ENCODE measurements at regions not wholly inside any gene's neighbourhood (a gene's known extent, or its start where the extent isn't known, plus 50 kb on each side); places are given as distances from the start of the nearest gene placed in this dataset.

DNA sequence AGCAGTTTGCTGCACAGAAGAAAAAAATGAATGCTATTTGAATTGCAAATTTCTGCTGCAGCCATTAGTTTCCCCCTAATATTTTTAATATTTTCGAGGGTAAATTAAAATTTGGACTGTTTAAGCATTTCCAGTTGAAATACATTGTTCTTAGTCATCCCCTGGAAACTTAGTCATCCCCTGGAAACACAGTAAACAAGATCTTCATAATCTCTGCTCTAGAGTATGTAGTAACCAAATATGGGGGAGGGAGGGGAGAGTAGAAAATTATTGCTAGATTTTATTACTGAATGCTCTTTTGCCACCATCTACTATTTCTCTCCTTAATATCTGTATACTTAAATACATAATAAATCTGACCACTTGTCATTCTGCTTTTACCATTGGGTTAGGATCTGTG is 1053.3 kb downstream of the SORCS1 start:
- H3K4me3 ChIP-seq = no peak overlapping the region
- H3K27ac ChIP-seq = no peak overlapping the region
- no peaks in the 10 kb centered on the region for H3K4me1 ChIP-seq
- TF ChIP-seq, protein P1, sequence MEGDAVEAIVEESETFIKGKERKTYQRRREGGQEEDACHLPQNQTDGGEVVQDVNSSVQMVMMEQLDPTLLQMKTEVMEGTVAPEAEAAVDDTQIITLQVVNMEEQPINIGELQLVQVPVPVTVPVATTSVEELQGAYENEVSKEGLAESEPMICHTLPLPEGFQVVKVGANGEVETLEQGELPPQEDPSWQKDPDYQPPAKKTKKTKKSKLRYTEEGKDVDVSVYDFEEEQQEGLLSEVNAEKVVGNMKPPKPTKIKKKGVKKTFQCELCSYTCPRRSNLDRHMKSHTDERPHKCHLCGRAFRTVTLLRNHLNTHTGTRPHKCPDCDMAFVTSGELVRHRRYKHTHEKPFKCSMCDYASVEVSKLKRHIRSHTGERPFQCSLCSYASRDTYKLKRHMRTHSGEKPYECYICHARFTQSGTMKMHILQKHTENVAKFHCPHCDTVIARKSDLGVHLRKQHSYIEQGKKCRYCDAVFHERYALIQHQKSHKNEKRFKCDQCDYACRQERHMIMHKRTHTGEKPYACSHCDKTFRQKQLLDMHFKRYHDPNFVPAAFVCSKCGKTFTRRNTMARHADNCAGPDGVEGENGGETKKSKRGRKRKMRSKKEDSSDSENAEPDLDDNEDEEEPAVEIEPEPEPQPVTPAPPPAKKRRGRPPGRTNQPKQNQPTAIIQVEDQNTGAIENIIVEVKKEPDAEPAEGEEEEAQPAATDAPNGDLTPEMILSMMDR (IDR thresholded peaks at IDR 0.05) = no peak
- TF ChIP-seq POLR2A (IDR thresholded peaks at IDR 0.05) (no peak), POLR2AphosphoS5 (IDR thresholded peaks at IDR 0.05) (no peak), EP300 (IDR thresholded peaks at IDR 0.05) (no peak)
- H3K9me3 ChIP-seq = peaks cover 0 to 8% (median 0%) of the 10 kb centered on the region in 3 donors
- no peaks in the 10 kb centered on the region for H3K36me3 ChIP-seq
- no peak for ATAC-seq
- 38 to 44% methylated on average over 1 of the region's 1 CpG for WGBS, 2 donors (ENCODE audit: low coverage in 1 of 2)
- H3K27me3 ChIP-seq = no peaks in the 10 kb centered on the region

DNA sequence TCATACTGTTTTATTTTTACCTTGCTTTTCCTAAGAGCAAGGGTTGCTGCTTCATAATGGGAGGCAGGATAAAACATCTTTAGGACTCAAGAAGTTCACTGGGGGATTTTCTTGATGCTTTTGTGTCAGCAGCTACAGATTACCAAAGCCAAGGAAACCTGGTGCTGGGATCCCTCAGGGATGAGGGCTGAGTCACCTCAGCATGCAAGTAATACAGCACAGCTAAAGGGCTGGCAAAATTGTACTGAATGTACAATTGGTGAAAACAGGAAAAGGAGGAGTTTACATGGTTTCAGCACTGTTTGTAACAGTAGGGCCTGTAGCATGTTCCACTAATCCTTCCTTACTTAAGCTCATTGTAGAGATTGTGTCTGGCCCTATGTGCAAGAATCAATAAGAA is 1056.8 kb downstream of the SORCS1 start:
- Histone ChIP-seq H3K27me3 (no peaks in the 10 kb centered on the region), H3K36me3 (no peaks in the 10 kb centered on the region), H3K4me3 (no peak overlapping the region), H3K4me1 (no peaks in the 10 kb centered on the region), H3K9me3 (no peaks in the 10 kb centered on the region), H3K27ac (no peak overlapping the region)
- ATAC-seq = no peak
- TF ChIP-seq EP300 (IDR thresholded peaks at IDR 0.05) (no peak), POLR2A (IDR thresholded peaks at IDR 0.05) (no peak), POLR2AphosphoS5 (IDR thresholded peaks at IDR 0.05) (no peak)
- TF ChIP-seq, protein P1 (IDR thresholded peaks at IDR 0.05) = no peak

DNA sequence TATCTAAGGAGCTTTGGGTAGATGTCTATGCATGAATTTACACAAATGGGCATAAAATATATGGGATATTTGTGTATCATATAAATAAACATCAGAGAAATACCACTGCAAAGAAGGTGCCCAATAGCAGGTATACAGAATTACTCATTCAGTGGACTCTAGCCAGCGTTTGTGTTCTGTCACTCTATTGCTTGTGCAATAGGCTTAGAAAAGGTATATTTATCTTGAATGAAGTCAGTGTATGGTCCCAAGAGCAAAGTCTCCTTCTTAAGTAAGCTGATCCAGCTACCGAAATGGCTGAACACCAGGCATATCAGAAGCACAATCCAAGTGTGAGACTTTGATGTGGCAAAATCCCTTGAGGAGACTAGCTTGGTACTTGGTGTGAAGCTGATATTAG is 1058.4 kb downstream of the SORCS1 start:
- ATAC-seq = no peak
- WGBS, 2 donors (ENCODE audit: low coverage in 1 of 2) = 91 to 100% methylated on average over 1 to 2 of the region's 2 CpGs
- H3K27ac ChIP-seq = no peak overlapping the region
- no peaks in the 10 kb centered on the region for H3K36me3 ChIP-seq
- no peaks in the 10 kb centered on the region for H3K9me3 ChIP-seq
- no peaks in the 10 kb centered on the region for H3K27me3 ChIP-seq
- no peak for TF ChIP-seq POLR2A (IDR thresholded peaks at IDR 0.05)
- TF ChIP-seq, protein P1 (IDR thresholded peaks at IDR 0.05) = no peak
- TF ChIP-seq POLR2AphosphoS5 (IDR thresholded peaks at IDR 0.05) = no peak
- H3K4me1 ChIP-seq = no peaks in the 10 kb centered on the region
- no peak overlapping the region for H3K4me3 ChIP-seq

- Histone ChIP-seq H3K27me3 (no peaks in the 10 kb centered on the region), H3K4me1 (no peaks in the 10 kb centered on the region), H3K4me3 (no peak overlapping the region), H3K9me3 (no peaks in the 10 kb centered on the region), H3K27ac (no peak overlapping the region), H3K36me3 (no peaks in the 10 kb centered on the region)
- TF ChIP-seq EP300 (IDR thresholded peaks at IDR 0.05) = no peak
- no peak for TF ChIP-seq POLR2A (IDR thresholded peaks at IDR 0.05)
- no peak for ATAC-seq
Measured at GRCh38 chr10:106089855-106090254, 1074.7 kb downstream of the SORCS1 start.

GRCh38 chr10:106086391-106086790 is 1078.1 kb downstream of the SORCS1 start:
- Histone ChIP-seq H3K4me3 (no peak overlapping the region), H3K9me3 (no peaks in the 10 kb centered on the region), H3K4me1 (no peaks in the 10 kb centered on the region), H3K27me3 (no peaks in the 10 kb centered on the region), H3K27ac (no peak overlapping the region), H3K36me3 (no peaks in the 10 kb centered on the region)
- 100% methylated on average over 1 of the region's 1 CpG for WGBS, 2 donors (ENCODE audit: low coverage in 1 of 2)
- no peak for TF ChIP-seq POLR2A (IDR thresholded peaks at IDR 0.05)
- no peak for TF ChIP-seq POLR2AphosphoS5 (IDR thresholded peaks at IDR 0.05)
- TF ChIP-seq EP300 (IDR thresholded peaks at IDR 0.05) = no peak
- TF ChIP-seq, protein P1 (IDR thresholded peaks at IDR 0.05) = no peak
- ATAC-seq = no peak

DNA sequence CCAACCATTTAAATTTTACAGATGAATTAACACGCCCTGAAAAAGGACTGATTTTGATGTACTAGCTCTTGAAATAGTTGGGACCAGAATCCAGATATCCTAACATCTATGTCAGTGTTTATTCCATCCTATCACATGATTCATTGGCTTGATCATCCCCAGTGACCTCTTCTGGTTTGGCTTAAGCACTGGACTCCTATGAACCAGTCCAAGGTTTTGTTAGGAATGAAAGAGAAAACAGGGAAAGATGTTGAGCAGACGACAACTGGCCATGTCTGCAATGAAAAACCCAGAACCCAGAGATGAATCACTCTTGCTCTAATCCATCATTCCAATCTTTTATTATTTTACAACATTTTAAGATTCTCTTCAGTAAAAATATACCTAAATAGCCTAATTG is 1080.9 kb downstream of the SORCS1 start:
- ATAC-seq = peak; percentile 68
- no peaks in the 10 kb centered on the region for H3K4me1 ChIP-seq
- 35 to 50% methylated on average over 2 of the region's 2 CpGs for WGBS, 2 donors (ENCODE audit: low coverage in 1 of 2)
- H3K36me3 ChIP-seq = no peaks in the 10 kb centered on the region
- H3K27ac ChIP-seq = peak overlapping the region in 1 of 4 donors; percentile 11
- H3K27me3 ChIP-seq = no peaks in the 10 kb centered on the region
- no peak overlapping the region for H3K4me3 ChIP-seq
- no peaks in the 10 kb centered on the region for H3K9me3 ChIP-seq
- TF ChIP-seq EP300 (IDR thresholded peaks at IDR 0.05) (no peak), POLR2A (IDR thresholded peaks at IDR 0.05) (no peak), POLR2AphosphoS5 (IDR thresholded peaks at IDR 0.05) (no peak)
- TF ChIP-seq, protein P1 (IDR thresholded peaks at IDR 0.05) = no peak
